SKM-1 (cell line): ENCODE measurements at regions not wholly inside any gene's neighbourhood (a gene's known extent, or its start where the extent isn't known, plus 50 kb on each side); places are given as distances from the start of the nearest gene placed in this dataset.
A peak's percentile ranks its signal among the peaks of the same experiment; 100 is the strongest.
"Not testable (repeated sequence)": the region's sequence is repeated elsewhere in the genome, so short reads cannot be mapped to it uniquely, and the experiment has no call there.

Source experiments
- DNase-seq: peaks from one replicate; lab custom pipeline; 2025; ENCODE audit not compliant: unreplicated experiment; lab: John Stamatoyannopoulos, UW

GRCh38 chr1:173394813-173395212, 82.3 kb upstream of the PRDX6 start:
- not testable (repeated sequence) for DNase-seq

- no peak for DNase-seq
These were observed 81.4 kb upstream of the PRDX6 start for GRCh38 chr1:173395762-173396161.

DNA sequence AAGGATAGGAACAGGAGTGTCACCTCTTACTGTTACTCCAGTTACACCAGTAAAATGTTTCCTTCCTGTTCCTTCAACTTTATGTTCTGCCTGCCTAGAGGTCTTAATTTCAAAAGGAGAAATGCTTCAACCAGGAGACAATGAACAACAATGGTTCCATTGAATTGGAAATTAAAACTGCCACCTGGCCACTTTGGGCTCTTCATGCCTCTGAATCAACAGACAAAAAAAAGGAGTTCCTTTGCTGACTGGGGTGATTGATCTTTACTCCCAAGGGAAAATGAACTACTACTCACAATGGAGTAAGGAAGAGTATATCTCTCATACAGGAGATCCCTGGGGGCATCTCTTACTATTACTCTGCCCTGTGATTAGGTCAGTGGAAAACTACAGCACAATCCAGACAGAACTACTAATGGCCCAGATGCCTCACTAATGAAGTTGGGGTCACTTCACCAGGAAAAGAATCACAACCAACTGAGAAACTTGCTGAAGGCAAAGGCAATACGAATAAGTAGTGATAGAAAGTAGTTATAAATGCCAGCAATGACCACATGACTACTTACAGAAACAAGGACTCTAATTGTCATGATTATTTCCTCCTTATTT, 76.6 kb upstream of the PRDX6 start:
- no peak for DNase-seq

GRCh38 chr1:173403996-173404395, 73.1 kb upstream of the PRDX6 start:
- no peak for DNase-seq

DNA sequence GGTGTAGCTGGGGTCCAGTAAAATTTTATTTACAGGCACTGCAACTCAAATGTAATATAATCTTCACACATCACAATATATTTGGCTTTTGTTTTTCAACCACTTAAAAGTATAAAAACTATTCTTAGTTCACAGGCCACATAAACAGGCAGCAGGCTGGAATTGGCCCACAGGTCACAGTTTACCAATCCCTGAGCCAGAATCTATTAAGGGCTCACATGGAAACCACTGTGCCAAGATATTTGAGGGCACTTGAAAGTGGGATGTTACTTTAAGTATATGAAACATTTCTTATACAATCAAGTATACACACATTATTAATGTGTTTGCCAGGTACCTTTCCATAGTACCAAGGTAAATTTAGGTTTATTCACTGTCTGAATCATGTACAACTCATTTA, 71.9 kb upstream of the PRDX6 start:
- DNase-seq = no peak

GRCh38 chr1:173405834-173406233, 71.3 kb upstream of the PRDX6 start:
- no peak for DNase-seq

- DNase-seq = no peak
These were observed 70.3 kb upstream of the PRDX6 start for GRCh38 chr1:173406783-173407230.

GRCh38 chr1:173407846-173408245, 69.3 kb upstream of the PRDX6 start:
- no peak for DNase-seq

GRCh38 chr1:173408886-173409285, 68.2 kb upstream of the PRDX6 start:
- no peak for DNase-seq

- DNase-seq = peak; percentile 98
These were observed 67.5 kb upstream of the PRDX6 start for GRCh38 chr1:173409613-173410012.

DNA sequence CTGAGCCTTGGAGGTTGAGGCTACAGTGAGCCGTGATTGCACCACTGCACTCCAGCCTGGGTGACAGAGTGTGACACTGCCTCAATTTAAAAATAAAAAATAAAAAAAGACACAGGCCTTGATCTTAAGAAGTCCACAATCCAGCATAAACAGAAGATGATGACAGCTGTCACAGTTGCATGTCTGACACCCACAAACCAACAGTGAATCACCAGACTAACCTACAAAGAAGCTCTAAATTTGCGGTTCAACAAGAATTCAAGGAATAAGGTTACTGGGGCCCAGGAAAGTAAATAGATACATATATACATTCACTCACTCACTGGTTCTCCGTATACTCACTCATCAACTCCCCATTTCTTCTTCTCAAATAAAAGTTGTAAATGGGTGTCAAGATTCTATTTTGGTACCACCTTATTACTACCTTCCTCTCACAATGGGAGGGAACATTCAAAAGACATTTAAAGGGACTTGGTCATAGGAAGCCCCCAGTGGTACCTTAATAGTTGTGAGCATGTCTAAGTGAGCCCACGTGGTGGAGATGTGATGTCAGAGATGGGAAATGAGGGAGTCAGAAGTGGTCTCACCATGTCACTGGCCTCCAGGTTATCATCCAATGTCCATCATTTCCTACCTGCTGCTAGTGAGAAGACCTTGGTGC, 66.9 kb upstream of the PRDX6 start:
- no peak for DNase-seq

DNA sequence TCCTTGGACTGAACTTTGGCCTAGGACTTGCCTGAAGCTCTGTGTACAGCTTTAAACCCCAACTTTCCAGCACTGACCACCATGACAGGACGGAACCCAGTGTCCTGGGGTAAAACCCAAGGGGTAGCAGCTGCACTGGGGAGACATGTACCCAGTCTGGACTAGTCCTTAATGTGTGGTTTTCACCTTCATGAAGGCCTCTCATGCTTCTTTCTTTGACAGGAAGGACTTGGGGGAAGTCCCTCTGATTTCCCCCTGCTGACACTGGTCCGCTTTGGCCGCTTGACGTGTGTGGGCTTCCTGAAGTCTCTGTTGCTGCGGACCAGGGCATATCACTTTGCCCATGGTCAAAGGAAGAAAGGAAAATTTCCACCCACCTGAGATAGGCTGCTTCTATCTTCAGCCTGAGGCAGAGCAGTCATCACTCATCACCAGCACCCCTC, 66.3 kb upstream of the PRDX6 start:
- DNase-seq = no peak

GRCh38 chr1:173411835-173412742, 65.0 kb upstream of the PRDX6 start:
- DNase-seq = no peak

DNA sequence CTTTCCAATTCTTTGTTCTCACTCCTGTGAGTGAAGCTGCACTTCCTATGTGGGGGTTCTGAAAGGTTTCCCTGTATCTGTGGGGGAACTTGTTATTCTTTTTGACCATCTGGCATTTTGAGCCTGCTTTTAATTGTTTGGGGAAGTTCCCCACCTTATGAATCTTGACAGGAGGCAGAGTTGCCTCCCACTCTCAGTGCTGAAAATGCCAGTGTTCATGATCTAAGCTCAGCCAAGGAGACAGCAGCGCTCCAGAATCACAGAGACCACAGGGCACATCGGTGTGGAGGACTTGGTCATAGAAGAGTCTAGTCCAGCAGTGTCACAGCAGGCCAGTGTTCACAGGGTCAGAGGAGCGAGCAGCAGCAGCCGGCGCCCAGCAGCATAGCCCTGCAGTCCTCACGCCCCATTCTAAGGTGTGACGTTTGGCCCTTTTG, 63.8 kb upstream of the PRDX6 start:
- DNase-seq = no peak

DNA sequence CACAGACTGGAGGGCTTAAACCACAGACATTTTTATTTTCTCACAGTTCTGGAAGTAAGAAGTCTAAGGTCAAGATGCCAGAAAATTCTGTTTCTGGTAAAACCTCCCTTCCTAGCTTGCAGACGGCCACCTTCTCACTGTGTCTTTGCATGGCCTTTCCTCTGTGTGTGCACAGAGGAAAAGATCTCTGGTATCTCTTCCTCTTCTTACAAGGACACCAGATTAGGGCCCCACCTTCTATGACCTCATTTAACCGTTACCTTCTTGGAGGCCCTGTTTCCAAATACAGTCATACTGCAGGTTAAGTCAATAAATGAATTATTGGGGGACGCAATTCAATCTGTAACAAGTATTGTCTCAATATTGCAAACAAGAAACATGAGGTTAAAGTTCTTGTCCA, 63.0 kb upstream of the PRDX6 start:
- DNase-seq = no peak

GRCh38 chr1:173414539-173415226, 62.5 kb upstream of the PRDX6 start:
- no peak for DNase-seq

DNA sequence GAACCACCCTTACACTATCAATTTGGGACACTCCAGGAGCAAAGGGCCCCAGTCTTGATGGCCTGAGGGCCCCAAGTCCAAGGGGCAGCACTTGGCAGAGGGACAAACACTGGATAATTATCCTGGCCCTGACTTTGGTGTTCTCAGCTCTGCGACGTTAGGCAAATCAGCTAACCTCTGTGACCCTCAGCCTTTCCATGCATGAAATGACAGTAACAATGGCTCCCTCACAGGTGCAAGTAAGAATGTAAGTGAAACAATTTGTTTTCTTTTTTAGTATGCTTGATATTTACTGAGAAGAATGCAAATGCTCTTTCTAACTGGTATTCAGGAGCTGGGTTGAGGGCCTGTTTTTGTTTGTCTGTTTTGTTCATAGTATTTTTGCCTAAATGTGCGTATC, 61.6 kb upstream of the PRDX6 start:
- DNase-seq = no peak

GRCh38 chr1:173415905-173416450, 61.2 kb upstream of the PRDX6 start:
- no peak for DNase-seq

DNA sequence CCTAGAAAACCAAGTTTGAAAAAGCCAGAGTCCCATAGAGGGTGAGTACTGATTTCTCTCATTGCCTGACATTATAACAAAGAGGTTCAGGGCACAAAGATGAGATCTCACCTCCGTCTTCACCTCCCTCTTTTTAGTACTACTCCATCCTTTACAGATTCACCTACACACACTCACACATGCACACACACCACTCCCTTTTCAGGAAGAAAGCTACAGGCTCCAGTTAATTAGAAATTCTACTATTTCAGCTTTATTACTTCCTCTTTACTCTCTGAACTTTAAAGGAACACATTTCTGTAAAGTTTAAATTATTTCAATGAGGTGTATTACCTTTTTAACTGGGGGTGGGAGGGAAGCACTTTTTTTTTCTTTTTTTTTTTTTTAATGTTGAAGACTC, 59.6 kb upstream of the PRDX6 start:
- DNase-seq = no peak

- DNase-seq = no peak
These were observed 58.8 kb upstream of the PRDX6 start for GRCh38 chr1:173418107-173418985.
